ENCODE measurements at regions not wholly inside any gene's neighbourhood (a gene's known extent, or its start where the extent isn't known, plus 50 kb on each side); places are given as distances from the start of the nearest gene placed in this dataset.

DNA sequence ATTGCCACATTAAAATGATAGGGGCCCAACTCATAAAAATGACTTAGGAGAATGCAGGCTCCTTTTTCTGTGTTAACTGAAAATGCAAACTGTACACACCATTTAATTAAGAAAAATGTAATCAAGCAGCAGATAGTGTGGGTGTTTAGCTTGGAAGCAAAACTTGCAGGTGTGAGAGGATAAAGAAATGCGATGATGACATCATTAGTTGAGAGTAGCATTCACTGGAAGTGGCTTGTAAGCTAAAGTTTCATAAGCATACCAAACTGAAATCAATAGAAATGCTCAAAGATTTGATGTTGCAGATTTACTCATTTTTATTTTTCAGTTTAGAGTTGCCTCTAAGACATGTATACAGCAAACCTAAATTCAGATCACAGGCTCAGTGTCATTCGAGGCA is 86.6 kb downstream of the PRR20E start (continued):
- TF ChIP-seq, protein P1, sequence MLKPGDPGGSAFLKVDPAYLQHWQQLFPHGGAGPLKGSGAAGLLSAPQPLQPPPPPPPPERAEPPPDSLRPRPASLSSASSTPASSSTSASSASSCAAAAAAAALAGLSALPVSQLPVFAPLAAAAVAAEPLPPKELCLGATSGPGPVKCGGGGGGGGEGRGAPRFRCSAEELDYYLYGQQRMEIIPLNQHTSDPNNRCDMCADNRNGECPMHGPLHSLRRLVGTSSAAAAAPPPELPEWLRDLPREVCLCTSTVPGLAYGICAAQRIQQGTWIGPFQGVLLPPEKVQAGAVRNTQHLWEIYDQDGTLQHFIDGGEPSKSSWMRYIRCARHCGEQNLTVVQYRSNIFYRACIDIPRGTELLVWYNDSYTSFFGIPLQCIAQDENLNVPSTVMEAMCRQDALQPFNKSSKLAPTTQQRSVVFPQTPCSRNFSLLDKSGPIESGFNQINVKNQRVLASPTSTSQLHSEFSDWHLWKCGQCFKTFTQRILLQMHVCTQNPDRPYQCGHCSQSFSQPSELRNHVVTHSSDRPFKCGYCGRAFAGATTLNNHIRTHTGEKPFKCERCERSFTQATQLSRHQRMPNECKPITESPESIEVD (tag by site-specific recombination; IDR thresholded peaks at IDR 0.05) = no peak
- TF ChIP-seq, protein P2, sequence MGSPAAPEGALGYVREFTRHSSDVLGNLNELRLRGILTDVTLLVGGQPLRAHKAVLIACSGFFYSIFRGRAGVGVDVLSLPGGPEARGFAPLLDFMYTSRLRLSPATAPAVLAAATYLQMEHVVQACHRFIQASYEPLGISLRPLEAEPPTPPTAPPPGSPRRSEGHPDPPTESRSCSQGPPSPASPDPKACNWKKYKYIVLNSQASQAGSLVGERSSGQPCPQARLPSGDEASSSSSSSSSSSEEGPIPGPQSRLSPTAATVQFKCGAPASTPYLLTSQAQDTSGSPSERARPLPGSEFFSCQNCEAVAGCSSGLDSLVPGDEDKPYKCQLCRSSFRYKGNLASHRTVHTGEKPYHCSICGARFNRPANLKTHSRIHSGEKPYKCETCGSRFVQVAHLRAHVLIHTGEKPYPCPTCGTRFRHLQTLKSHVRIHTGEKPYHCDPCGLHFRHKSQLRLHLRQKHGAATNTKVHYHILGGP (tag by site-specific recombination; IDR thresholded peaks at IDR 0.05) = no peak
- TF ChIP-seq ZNF48 (tag by site-specific recombination; IDR thresholded peaks at IDR 0.05) (no peak), ZNF701 (tag by site-specific recombination; IDR thresholded peaks at IDR 0.05) (no peak), EGR2 (tag by site-specific recombination; IDR thresholded peaks at IDR 0.05; ENCODE audit: low read depth) (no peak), ZNF416 (tag by site-specific recombination; IDR thresholded peaks at IDR 0.05) (no peak), GFI1B (tag by site-specific recombination; IDR thresholded peaks at IDR 0.05) (no peak), SP3 (tag by site-specific recombination; IDR thresholded peaks at IDR 0.05) (no peak)

DNA sequence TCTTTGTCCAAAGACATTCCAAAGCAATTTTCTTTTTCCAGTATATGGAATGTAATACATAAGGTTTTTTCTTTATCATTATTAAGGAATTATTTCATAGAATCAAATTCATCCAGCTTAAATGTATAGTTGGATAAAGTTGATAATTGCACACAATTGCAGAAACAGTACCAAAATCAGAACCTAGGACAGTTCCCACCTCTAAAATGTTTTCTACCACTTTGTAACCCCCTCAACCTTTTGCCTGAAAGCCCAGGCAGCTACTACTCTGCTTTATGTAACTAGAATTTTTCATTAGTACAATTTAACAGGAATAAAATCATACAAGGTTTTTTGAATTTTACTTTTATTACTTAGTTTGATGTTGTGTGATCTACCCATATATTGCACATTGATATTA is 98.0 kb downstream of the PRR20E start:
- Histone ChIP-seq H3K9me3 (ENCODE audit: control insufficient read depth, insufficient read depth, low read depth, low read length) (no peaks in the 10 kb centered on the region), H3K4me1 (ENCODE audit: control insufficient read depth, insufficient read depth, low read length) (no peaks in the 10 kb centered on the region), H3K36me3 (ENCODE audit: control insufficient read depth in 2 of 2, insufficient read depth in 1 of 2, low read length in 2 of 2) (no peaks in the 10 kb centered on the region), H3K27ac (ENCODE audit: extremely low read depth, low read depth, low read length) (no peak overlapping the region), H3K4me3 (ENCODE audit: low read depth, low read length) (no peak overlapping the region)
- ChIA-PET CTCF (no interaction called here), POLR2A (no interaction called here)
- TF ChIP-seq, protein P3, sequence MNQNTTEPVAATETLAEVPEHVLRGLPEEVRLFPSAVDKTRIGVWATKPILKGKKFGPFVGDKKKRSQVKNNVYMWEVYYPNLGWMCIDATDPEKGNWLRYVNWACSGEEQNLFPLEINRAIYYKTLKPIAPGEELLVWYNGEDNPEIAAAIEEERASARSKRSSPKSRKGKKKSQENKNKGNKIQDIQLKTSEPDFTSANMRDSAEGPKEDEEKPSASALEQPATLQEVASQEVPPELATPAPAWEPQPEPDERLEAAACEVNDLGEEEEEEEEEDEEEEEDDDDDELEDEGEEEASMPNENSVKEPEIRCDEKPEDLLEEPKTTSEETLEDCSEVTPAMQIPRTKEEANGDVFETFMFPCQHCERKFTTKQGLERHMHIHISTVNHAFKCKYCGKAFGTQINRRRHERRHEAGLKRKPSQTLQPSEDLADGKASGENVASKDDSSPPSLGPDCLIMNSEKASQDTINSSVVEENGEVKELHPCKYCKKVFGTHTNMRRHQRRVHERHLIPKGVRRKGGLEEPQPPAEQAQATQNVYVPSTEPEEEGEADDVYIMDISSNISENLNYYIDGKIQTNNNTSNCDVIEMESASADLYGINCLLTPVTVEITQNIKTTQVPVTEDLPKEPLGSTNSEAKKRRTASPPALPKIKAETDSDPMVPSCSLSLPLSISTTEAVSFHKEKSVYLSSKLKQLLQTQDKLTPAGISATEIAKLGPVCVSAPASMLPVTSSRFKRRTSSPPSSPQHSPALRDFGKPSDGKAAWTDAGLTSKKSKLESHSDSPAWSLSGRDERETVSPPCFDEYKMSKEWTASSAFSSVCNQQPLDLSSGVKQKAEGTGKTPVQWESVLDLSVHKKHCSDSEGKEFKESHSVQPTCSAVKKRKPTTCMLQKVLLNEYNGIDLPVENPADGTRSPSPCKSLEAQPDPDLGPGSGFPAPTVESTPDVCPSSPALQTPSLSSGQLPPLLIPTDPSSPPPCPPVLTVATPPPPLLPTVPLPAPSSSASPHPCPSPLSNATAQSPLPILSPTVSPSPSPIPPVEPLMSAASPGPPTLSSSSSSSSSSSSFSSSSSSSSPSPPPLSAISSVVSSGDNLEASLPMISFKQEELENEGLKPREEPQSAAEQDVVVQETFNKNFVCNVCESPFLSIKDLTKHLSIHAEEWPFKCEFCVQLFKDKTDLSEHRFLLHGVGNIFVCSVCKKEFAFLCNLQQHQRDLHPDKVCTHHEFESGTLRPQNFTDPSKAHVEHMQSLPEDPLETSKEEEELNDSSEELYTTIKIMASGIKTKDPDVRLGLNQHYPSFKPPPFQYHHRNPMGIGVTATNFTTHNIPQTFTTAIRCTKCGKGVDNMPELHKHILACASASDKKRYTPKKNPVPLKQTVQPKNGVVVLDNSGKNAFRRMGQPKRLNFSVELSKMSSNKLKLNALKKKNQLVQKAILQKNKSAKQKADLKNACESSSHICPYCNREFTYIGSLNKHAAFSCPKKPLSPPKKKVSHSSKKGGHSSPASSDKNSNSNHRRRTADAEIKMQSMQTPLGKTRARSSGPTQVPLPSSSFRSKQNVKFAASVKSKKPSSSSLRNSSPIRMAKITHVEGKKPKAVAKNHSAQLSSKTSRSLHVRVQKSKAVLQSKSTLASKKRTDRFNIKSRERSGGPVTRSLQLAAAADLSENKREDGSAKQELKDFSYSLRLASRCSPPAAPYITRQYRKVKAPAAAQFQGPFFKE (tag by site-specific recombination; IDR thresholded peaks at IDR 0.05; ENCODE audit: borderline replicate concordance) = no peak
- TF ChIP-seq, protein P4, sequence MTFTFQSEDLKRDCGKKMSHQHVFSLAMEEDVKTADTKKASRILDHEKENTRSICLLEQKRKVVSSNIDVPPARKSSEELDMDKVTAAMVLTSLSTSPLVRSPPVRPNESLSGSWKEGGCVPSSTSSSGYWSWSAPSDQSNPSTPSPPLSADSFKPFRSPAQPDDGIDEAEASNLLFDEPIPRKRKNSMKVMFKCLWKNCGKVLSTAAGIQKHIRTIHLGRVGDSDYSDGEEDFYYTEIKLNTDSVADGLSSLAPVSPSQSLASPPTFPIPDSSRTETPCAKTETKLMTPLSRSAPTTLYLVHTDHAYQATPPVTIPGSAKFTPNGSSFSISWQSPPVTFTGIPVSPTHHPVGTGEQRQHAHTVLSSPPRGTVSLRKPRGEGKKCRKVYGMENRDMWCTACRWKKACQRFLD (tag by site-specific recombination; IDR thresholded peaks at IDR 0.05) = no peak
- no peak for TF ChIP-seq ZNF654 (tag by site-specific recombination; IDR thresholded peaks at IDR 0.05; ENCODE audit: low read depth)
- TF ChIP-seq, protein P5, sequence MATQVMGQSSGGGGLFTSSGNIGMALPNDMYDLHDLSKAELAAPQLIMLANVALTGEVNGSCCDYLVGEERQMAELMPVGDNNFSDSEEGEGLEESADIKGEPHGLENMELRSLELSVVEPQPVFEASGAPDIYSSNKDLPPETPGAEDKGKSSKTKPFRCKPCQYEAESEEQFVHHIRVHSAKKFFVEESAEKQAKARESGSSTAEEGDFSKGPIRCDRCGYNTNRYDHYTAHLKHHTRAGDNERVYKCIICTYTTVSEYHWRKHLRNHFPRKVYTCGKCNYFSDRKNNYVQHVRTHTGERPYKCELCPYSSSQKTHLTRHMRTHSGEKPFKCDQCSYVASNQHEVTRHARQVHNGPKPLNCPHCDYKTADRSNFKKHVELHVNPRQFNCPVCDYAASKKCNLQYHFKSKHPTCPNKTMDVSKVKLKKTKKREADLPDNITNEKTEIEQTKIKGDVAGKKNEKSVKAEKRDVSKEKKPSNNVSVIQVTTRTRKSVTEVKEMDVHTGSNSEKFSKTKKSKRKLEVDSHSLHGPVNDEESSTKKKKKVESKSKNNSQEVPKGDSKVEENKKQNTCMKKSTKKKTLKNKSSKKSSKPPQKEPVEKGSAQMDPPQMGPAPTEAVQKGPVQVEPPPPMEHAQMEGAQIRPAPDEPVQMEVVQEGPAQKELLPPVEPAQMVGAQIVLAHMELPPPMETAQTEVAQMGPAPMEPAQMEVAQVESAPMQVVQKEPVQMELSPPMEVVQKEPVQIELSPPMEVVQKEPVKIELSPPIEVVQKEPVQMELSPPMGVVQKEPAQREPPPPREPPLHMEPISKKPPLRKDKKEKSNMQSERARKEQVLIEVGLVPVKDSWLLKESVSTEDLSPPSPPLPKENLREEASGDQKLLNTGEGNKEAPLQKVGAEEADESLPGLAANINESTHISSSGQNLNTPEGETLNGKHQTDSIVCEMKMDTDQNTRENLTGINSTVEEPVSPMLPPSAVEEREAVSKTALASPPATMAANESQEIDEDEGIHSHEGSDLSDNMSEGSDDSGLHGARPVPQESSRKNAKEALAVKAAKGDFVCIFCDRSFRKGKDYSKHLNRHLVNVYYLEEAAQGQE (tag by site-specific recombination; IDR thresholded peaks at IDR 0.05) = peak; percentile 54
- no peak for TF ChIP-seq KLF1 (tag by site-specific recombination; IDR thresholded peaks at IDR 0.05)
- TF ChIP-seq ZXDB (tag by site-specific recombination; IDR thresholded peaks at IDR 0.05) = no peak
- no peak for TF ChIP-seq ZNF19 (tag by site-specific recombination; IDR thresholded peaks at IDR 0.05; ENCODE audit: low read depth)

Data from HEK293 (cell line).